SK-N-SH (cell line): ENCODE measurements at regions not wholly inside any gene's neighbourhood (a gene's known extent, or its start where the extent isn't known, plus 50 kb on each side); places are given as distances from the start of the nearest gene placed in this dataset.

Source experiments
- CTCF ChIA-PET: fragments of 300-600, 350-600 bp; formaldehyde crosslinking; extraction: SDS; loops from one replicate; lab custom pipeline; 2021; lab: Yijun Ruan, JAX
- POLR2A ChIA-PET: fragments of 350-600 bp; sonication (Branson Sonifier 250); formaldehyde crosslinking; extraction: SDS; loops from one replicate; lab custom pipeline; 2020; ENCODE audit warnings: antibody characterized with exemption, inconsistent platforms; lab: Yijun Ruan, JAX
- DNase-seq: peaks from one replicate; pipeline ENCODE4 v3.0.0; 2012
- H2AFZ ChIP-seq: fragments of 200-600 bp; sonication (generic); 2 replicates; pipeline ENCODE4 v1.8.1; 2016; ENCODE audit warnings: antibody characterized with exemption, mild to moderate bottlenecking, low read depth
- H3F3A ChIP-seq: fragments of 200-600 bp; sonication (generic); replicated peaks from 2 replicates; pipeline ENCODE3; 2016; ENCODE audit warnings: antibody characterized with exemption, mild to moderate bottlenecking; ENCODE audit not compliant: insufficient read depth
- H3K27ac ChIP-seq, 2 experiments: fragments of 200-500 bp in 1 of 2; fragments of 200-600 bp in 1 of 2; sonication (Bioruptor generic) in 1 of 2; sonication (generic), shearing (Covaris generic) in 1 of 2; 2 replicates each; pipeline versions ENCODE4 v1.5.1 to v1.6.1; 2014 to 2016; ENCODE audit warnings: low read depth in 2 of 2, inconsistent platforms in 1 of 2, low read length in 1 of 2, mild to moderate bottlenecking in 1 of 2, mixed read lengths in 1 of 2
- H3K27me3 ChIP-seq: fragments of 200-600 bp; sonication (generic), shearing (Covaris generic); 2 replicates; pipeline ENCODE4 v1.6.1; 2016; ENCODE audit warnings: mixed run types; ENCODE audit not compliant: insufficient read depth
- H3K36me3 ChIP-seq, 2 experiments: fragments of 200-500 bp in 1 of 2; fragments of 200-600 bp in 1 of 2; sonication (Bioruptor generic) in 1 of 2; sonication (generic) in 1 of 2; replicated peaks in 1 of 2; 2 replicates each; pipeline versions ENCODE3 to v1.5.1; 2014 to 2016; ENCODE audit warnings: low read length in 1 of 2, mild to moderate bottlenecking in 1 of 2; ENCODE audit not compliant: insufficient read depth in 2 of 2, control insufficient read depth in 1 of 2
- H3K4me1 ChIP-seq, 2 experiments: fragments of 200-500 bp in 1 of 2; fragments of 200-600 bp in 1 of 2; sonication (Bioruptor generic) in 1 of 2; sonication (generic), shearing (Covaris generic) in 1 of 2; 2 replicates each; pipeline versions ENCODE4 v1.5.1 to v1.6.1; 2014 to 2016; ENCODE audit warnings: low read depth in 1 of 2, low read length in 1 of 2, mixed run types in 1 of 2; ENCODE audit not compliant: insufficient read depth in 2 of 2, control insufficient read depth in 1 of 2
- H3K4me2 ChIP-seq: fragments of 200-600 bp; sonication (generic), shearing (Covaris generic); 2 replicates; pipeline ENCODE4 v1.6.1; 2017; ENCODE audit warnings: mixed run types
- H3K4me3 ChIP-seq, 2 experiments: fragments of 200-500 bp in 1 of 2; fragments of 200-600 bp in 1 of 2; sonication (Bioruptor generic) in 1 of 2; sonication (generic), shearing (Covaris generic) in 1 of 2; 2 replicates each; pipeline versions ENCODE4 v1.5.1 to v1.8.1; 2014 to 2016; ENCODE audit warnings: low read depth in 2 of 2, inconsistent platforms in 1 of 2, low read length in 1 of 2, mild to moderate bottlenecking in 1 of 2, mixed read lengths in 1 of 2, moderate library complexity in 1 of 2
- H3K79me2 ChIP-seq: fragments of 200-600 bp; sonication (generic); 2 replicates; pipeline ENCODE4 v1.8.1; 2017; ENCODE audit warnings: mild to moderate bottlenecking; ENCODE audit not compliant: insufficient read depth
- H3K9ac ChIP-seq: fragments of 200-600 bp; sonication (generic); 2 replicates; pipeline ENCODE4 v1.6.1; 2017; ENCODE audit warnings: mixed run types
- H3K9me2 ChIP-seq: fragments of 200-600 bp; sonication (generic); 2 replicates; pipeline ENCODE4 v1.6.1; 2017; ENCODE audit warnings: mixed run types
- H3K9me3 ChIP-seq: fragments of 200-600 bp; sonication (generic); 2 replicates; pipeline ENCODE4 v1.6.1; 2017; ENCODE audit warnings: mixed run types, mild to moderate bottlenecking, moderate library complexity
- H4K20me1 ChIP-seq: fragments of 200-600 bp; sonication (generic); 2 replicates; pipeline ENCODE4 v1.6.1; 2017; ENCODE audit warnings: mild to moderate bottlenecking, mixed run types; ENCODE audit not compliant: insufficient read depth
- EP300 ChIP-seq, 2 experiments: IDR thresholded peaks; 2 replicates each; pipeline versions ENCODE4 v1.4.0 to v1.6.1; 2012; ENCODE audit warnings: borderline replicate concordance in 1 of 2, low read depth in 1 of 2, low read length in 1 of 2
- EZH2phosphoT487 ChIP-seq: fragments of 200-600 bp; sonication (generic); IDR thresholded peaks from 2 replicates; pipeline ENCODE4 v1.6.1; 2017; ENCODE audit warnings: low read depth, mixed run types, mild to moderate bottlenecking, antibody characterized with exemption, moderate library complexity, borderline replicate concordance
- FOXJ3 ChIP-seq: sonication (generic); formaldehyde crosslinking; IDR thresholded peaks from 2 replicates; pipeline ENCODE4 v1.5.1; 2020; ENCODE audit warnings: mild to moderate bottlenecking, missing genetic modification reagents
- MXI1 ChIP-seq: IDR thresholded peaks from 2 replicates; pipeline ENCODE4 v1.6.1; 2012; ENCODE audit warnings: mild to moderate bottlenecking, low read depth, low read length, improper control_type of control experiment
- NFIC ChIP-seq: IDR thresholded peaks from 2 replicates; pipeline ENCODE4 v1.4.0; 2012; ENCODE audit warnings: borderline replicate concordance
- POLR2AphosphoS5 ChIP-seq: IDR thresholded peaks from 2 replicates; pipeline ENCODE4 v1.6.1; 2012; ENCODE audit warnings: low read depth, low read length
- RAD21 ChIP-seq: IDR thresholded peaks from 2 replicates; pipeline ENCODE4 v1.6.1; 2012; ENCODE audit warnings: mild to moderate bottlenecking, low read length
- RCOR1 ChIP-seq: fragments of 150-350 bp; IDR thresholded peaks from 2 replicates; pipeline ENCODE4 v1.6.1; 2017; ENCODE audit warnings: antibody characterized with exemption, low read length
- RFX5 ChIP-seq: IDR thresholded peaks from 2 replicates; pipeline ENCODE4 v1.6.1; 2012; ENCODE audit warnings: mild to moderate bottlenecking, improper control_type of control experiment, low read length
- RXRA ChIP-seq: IDR thresholded peaks from 2 replicates; pipeline ENCODE4 v1.4.0; 2012; ENCODE audit warnings: low read depth, mild to moderate bottlenecking, borderline replicate concordance
- SMC3 ChIP-seq: IDR thresholded peaks from 2 replicates; pipeline ENCODE4 v1.6.1; 2012; ENCODE audit warnings: low read depth, low read length, improper control_type of control experiment
- TEAD4 ChIP-seq: IDR thresholded peaks from 2 replicates; pipeline ENCODE4 v1.4.0; 2012; ENCODE audit warnings: mild to moderate bottlenecking, borderline replicate concordance; ENCODE audit not compliant: insufficient read depth
- YY1 ChIP-seq: IDR thresholded peaks from 2 replicates; pipeline ENCODE4 v1.4.0; 2012; ENCODE audit warnings: low read depth, mild to moderate bottlenecking
- TF ChIP-seq, protein P1 (sequence below): fragments of 150-350 bp; IDR thresholded peaks from 2 replicates; pipeline ENCODE4 v1.6.1; 2016; ENCODE audit warnings: mild to moderate bottlenecking, low read depth, low read length
- TF ChIP-seq, protein P2 (sequence below): IDR thresholded peaks from 2 replicates; pipeline ENCODE4 v1.6.1; 2012; ENCODE audit warnings: mild to moderate bottlenecking, low read depth, low read length, moderate library complexity
- TF ChIP-seq, protein P3 (sequence below): IDR thresholded peaks from 2 replicates; pipeline ENCODE4; 2012
- TF ChIP-seq, protein P4 (sequence below): IDR thresholded peaks from 2 replicates; pipeline ENCODE4 v1.4.0; 2012; ENCODE audit warnings: low read depth, borderline replicate concordance
- TF ChIP-seq, protein P5 (sequence below): IDR thresholded peaks from 2 replicates; pipeline ENCODE4 v1.4.0; 2012; ENCODE audit warnings: low read depth, borderline replicate concordance

DNA sequence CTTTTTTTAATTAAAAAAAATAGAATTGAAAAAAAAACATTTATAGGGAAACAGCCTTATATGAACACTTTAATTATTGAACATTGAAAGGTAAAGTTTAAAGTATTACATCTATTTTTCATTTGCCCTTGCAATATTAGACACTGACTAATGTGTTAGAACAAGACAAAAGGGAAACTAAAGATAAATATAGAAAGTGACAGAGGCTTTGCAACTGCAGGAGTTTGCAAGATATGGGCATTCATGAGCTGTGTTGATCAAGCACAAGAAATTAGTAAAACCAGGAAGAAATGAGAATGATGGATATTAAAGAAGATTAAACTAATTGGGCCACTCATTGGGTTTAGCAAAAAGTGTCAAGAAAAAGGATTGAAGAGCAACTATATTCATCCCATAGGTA is 1097.7 kb upstream of the CELF4 start:
- CTCF ChIA-PET: no interaction called here
- Histone ChIP-seq H3K27me3 (no peaks in the 10 kb centered on the region), H3F3A (no peaks in the 10 kb centered on the region)

More for the DNA sequence above, 1097.7 kb upstream of the CELF4 start:
- no peaks in the 10 kb centered on the region for H4K20me1 ChIP-seq
- H3K79me2 ChIP-seq: no peaks in the 10 kb centered on the region
- no peak overlapping the region for H3K9ac ChIP-seq
- TF ChIP-seq, protein P1, sequence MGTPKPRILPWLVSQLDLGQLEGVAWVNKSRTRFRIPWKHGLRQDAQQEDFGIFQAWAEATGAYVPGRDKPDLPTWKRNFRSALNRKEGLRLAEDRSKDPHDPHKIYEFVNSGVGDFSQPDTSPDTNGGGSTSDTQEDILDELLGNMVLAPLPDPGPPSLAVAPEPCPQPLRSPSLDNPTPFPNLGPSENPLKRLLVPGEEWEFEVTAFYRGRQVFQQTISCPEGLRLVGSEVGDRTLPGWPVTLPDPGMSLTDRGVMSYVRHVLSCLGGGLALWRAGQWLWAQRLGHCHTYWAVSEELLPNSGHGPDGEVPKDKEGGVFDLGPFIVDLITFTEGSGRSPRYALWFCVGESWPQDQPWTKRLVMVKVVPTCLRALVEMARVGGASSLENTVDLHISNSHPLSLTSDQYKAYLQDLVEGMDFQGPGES: no peak
- no peak for TF ChIP-seq RXRA
- no peak for TF ChIP-seq TEAD4
- TF ChIP-seq MXI1: no peak
- TF ChIP-seq RCOR1: no peak
- TF ChIP-seq NFIC: no peak
- TF ChIP-seq, protein P2, sequence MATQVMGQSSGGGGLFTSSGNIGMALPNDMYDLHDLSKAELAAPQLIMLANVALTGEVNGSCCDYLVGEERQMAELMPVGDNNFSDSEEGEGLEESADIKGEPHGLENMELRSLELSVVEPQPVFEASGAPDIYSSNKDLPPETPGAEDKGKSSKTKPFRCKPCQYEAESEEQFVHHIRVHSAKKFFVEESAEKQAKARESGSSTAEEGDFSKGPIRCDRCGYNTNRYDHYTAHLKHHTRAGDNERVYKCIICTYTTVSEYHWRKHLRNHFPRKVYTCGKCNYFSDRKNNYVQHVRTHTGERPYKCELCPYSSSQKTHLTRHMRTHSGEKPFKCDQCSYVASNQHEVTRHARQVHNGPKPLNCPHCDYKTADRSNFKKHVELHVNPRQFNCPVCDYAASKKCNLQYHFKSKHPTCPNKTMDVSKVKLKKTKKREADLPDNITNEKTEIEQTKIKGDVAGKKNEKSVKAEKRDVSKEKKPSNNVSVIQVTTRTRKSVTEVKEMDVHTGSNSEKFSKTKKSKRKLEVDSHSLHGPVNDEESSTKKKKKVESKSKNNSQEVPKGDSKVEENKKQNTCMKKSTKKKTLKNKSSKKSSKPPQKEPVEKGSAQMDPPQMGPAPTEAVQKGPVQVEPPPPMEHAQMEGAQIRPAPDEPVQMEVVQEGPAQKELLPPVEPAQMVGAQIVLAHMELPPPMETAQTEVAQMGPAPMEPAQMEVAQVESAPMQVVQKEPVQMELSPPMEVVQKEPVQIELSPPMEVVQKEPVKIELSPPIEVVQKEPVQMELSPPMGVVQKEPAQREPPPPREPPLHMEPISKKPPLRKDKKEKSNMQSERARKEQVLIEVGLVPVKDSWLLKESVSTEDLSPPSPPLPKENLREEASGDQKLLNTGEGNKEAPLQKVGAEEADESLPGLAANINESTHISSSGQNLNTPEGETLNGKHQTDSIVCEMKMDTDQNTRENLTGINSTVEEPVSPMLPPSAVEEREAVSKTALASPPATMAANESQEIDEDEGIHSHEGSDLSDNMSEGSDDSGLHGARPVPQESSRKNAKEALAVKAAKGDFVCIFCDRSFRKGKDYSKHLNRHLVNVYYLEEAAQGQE: no peak
- TF ChIP-seq YY1: no peak
- no peak for TF ChIP-seq SMC3
- TF ChIP-seq EZH2phosphoT487: no peak
- no peak for TF ChIP-seq RFX5
- TF ChIP-seq EP300 (IDR thresholded peaks at IDR 0.05; ENCODE audit: borderline replicate concordance in 1 of 2, low read depth in 1 of 2, low read length in 1 of 2): no peak
- TF ChIP-seq, protein P3, sequence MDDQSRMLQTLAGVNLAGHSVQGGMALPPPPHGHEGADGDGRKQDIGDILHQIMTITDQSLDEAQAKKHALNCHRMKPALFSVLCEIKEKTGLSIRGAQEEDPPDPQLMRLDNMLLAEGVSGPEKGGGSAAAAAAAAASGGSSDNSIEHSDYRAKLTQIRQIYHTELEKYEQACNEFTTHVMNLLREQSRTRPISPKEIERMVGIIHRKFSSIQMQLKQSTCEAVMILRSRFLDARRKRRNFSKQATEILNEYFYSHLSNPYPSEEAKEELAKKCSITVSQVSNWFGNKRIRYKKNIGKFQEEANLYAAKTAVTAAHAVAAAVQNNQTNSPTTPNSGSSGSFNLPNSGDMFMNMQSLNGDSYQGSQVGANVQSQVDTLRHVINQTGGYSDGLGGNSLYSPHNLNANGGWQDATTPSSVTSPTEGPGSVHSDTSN: no peak
- no peak for TF ChIP-seq RAD21
- TF ChIP-seq, protein P4, sequence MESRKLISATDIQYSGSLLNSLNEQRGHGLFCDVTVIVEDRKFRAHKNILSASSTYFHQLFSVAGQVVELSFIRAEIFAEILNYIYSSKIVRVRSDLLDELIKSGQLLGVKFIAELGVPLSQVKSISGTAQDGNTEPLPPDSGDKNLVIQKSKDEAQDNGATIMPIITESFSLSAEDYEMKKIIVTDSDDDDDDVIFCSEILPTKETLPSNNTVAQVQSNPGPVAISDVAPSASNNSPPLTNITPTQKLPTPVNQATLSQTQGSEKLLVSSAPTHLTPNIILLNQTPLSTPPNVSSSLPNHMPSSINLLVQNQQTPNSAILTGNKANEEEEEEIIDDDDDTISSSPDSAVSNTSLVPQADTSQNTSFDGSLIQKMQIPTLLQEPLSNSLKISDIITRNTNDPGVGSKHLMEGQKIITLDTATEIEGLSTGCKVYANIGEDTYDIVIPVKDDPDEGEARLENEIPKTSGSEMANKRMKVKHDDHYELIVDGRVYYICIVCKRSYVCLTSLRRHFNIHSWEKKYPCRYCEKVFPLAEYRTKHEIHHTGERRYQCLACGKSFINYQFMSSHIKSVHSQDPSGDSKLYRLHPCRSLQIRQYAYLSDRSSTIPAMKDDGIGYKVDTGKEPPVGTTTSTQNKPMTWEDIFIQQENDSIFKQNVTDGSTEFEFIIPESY: no peak
- TF ChIP-seq FOXJ3 (CRISPR knock-in tag): no peak
- no peak for TF ChIP-seq POLR2AphosphoS5
- TF ChIP-seq, protein P5, sequence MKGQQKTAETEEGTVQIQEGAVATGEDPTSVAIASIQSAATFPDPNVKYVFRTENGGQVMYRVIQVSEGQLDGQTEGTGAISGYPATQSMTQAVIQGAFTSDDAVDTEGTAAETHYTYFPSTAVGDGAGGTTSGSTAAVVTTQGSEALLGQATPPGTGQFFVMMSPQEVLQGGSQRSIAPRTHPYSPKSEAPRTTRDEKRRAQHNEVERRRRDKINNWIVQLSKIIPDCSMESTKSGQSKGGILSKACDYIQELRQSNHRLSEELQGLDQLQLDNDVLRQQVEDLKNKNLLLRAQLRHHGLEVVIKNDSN: no peak
- H3K4me2 ChIP-seq: no peak overlapping the region
- no peak overlapping the region for H3K4me3 ChIP-seq
- H2AFZ ChIP-seq: no peak overlapping the region
- POLR2A ChIA-PET: no interaction called here
- H3K4me1 ChIP-seq: no peaks in the 10 kb centered on the region
- H3K9me2 ChIP-seq: no peaks in the 10 kb centered on the region
- DNase-seq: no peak
- no peak overlapping the region for H3K27ac ChIP-seq
- 0 out of 2 replicates have a peak, but pooled peaks cover 4% of the 10 kb centered on the region for H3K9me3 ChIP-seq
- no peaks in the 10 kb centered on the region for H3K36me3 ChIP-seq
